SU-DHL-6 (cell line): ENCODE measurements at regions not wholly inside any gene's neighbourhood (a gene's known extent, or its start where the extent isn't known, plus 50 kb on each side); places are given as distances from the start of the nearest gene placed in this dataset.

Experiments used
- H2AFZ ChIP-seq: fragments of 200-600 bp; sonication (generic); 2 replicates; pipeline ENCODE4 v1.6.1; 2014; ENCODE audit warnings: low read depth, mild to moderate bottlenecking, moderate library complexity, mixed read lengths, antibody characterized with exemption, low read length; ENCODE audit not compliant: severe bottlenecking
- H3F3A ChIP-seq: fragments of 200-600 bp; shearing (Covaris generic); 2 replicates; pipeline ENCODE4 v1.6.0; 2016; ENCODE audit warnings: antibody characterized with exemption, mild to moderate bottlenecking; ENCODE audit not compliant: insufficient read depth
- H3K27ac ChIP-seq: fragments of 200-600 bp; sonication (generic); 2 replicates; pipeline ENCODE4 v1.5.1; 2016; ENCODE audit warnings: low read depth, mild to moderate bottlenecking, low read length, moderate library complexity, mixed read lengths
- H3K27me3 ChIP-seq: fragments of 200-600 bp; sonication (generic), shearing (Covaris generic); 2 replicates; pipeline ENCODE4 v1.6.0; 2014; ENCODE audit warnings: mild to moderate bottlenecking, low read length
- H3K36me3 ChIP-seq: fragments of 200-600 bp; sonication (generic); 2 replicates; pipeline ENCODE4 v1.6.1; 2014; ENCODE audit warnings: mild to moderate bottlenecking, low read length, mixed read lengths
- H3K4me2 ChIP-seq: fragments of 300-600, 200-600 bp; shearing (Covaris generic), sonication (generic); 2 replicates; pipeline ENCODE4 v1.6.0; 2014; ENCODE audit warnings: low read length, low read depth, mild to moderate bottlenecking; ENCODE audit not compliant: poor library complexity, severe bottlenecking
- H3K4me3 ChIP-seq: fragments of 200-600 bp; sonication (generic); 2 replicates; pipeline ENCODE4 v1.5.1; 2014; ENCODE audit warnings: antibody characterized with exemption, low read length, mild to moderate bottlenecking, mixed read lengths; ENCODE audit not compliant: insufficient read depth, poor library complexity, severe bottlenecking
- H3K79me2 ChIP-seq: fragments of 200-600 bp; sonication (generic); 2 replicates; pipeline ENCODE4 v1.6.1; 2014; ENCODE audit warnings: mild to moderate bottlenecking, low read length, moderate library complexity; ENCODE audit not compliant: insufficient read depth
- H3K9ac ChIP-seq: fragments of 200-600 bp; sonication (generic); 2 replicates; pipeline ENCODE4 v1.7.0; 2014; ENCODE audit warnings: mild to moderate bottlenecking, low read length
- H3K9me2 ChIP-seq: fragments of 200-600 bp; sonication (generic); replicated peaks from 2 replicates; pipeline ENCODE4 v1.6.1; 2014; ENCODE audit warnings: low read length; ENCODE audit not compliant: insufficient read depth
- H3K9me3 ChIP-seq: fragments of 200-600 bp; sonication (generic); 2 replicates; pipeline ENCODE4 v1.6.1; 2014; ENCODE audit warnings: low read length, mixed read lengths; ENCODE audit not compliant: insufficient read depth
- H4K20me1 ChIP-seq: fragments of 200-600 bp; sonication (generic); 2 replicates; pipeline ENCODE4 v1.6.1; 2014; ENCODE audit warnings: low read depth, mild to moderate bottlenecking, antibody characterized with exemption, low read length, moderate library complexity, mixed read lengths
- CTCF ChIP-seq: fragments of 200-600 bp; sonication (generic); IDR thresholded peaks from one replicate; pipeline ENCODE4 v1.5.1; 2017; ENCODE audit warnings: antibody characterized with exemption, mild to moderate bottlenecking, low read length, moderate library complexity; ENCODE audit not compliant: insufficient read depth, poor library complexity, severe bottlenecking
- EZH2phosphoT487 ChIP-seq: fragments of 200-600 bp; sonication (generic), shearing (Covaris generic); conservative IDR thresholded peaks from 2 replicates; pipeline ENCODE4 v1.6.1; 2018; ENCODE audit warnings: mild to moderate bottlenecking, antibody characterized with exemption, low read length, moderate library complexity, mixed read lengths

GRCh38 chr3:135771760-135772159 lies 193.8 kb upstream of the PPP2R3A start:
- Histone ChIP-seq H3K27me3 (no peaks in the 10 kb centered on the region), H3K79me2 (no peaks in the 10 kb centered on the region), H3F3A (no peaks in the 10 kb centered on the region), H2AFZ (no peak overlapping the region), H3K4me3 (no peak overlapping the region), H3K9me2 (no peaks in the 10 kb centered on the region), H3K4me2 (no peak overlapping the region), H3K9ac (no peak overlapping the region), H3K36me3 (no peaks in the 10 kb centered on the region), H4K20me1 (no peaks in the 10 kb centered on the region), H3K9me3 (no peaks in the 10 kb centered on the region), H3K27ac (no peak overlapping the region)
- TF ChIP-seq CTCF, result no peak
- TF ChIP-seq EZH2phosphoT487, result no peak

GRCh38 chr3:135779024-135779423 lies 186.5 kb upstream of the PPP2R3A start:
- no peaks in the 10 kb centered on the region for H4K20me1 ChIP-seq
- no peaks in the 10 kb centered on the region for H3K9me2 ChIP-seq

GRCh38 chr3:135779590-135780235 lies 185.8 kb upstream of the PPP2R3A start:
- Histone ChIP-seq H3K4me2 (no peak overlapping the region), H3K9ac (no peak overlapping the region), H3K27ac (no peak overlapping the region), H3K9me3 (no peaks in the 10 kb centered on the region), H3K4me3 (no peak overlapping the region), H4K20me1 (no peaks in the 10 kb centered on the region), H3K79me2 (no peaks in the 10 kb centered on the region), H2AFZ (no peak overlapping the region), H3K27me3 (no peaks in the 10 kb centered on the region), H3K36me3 (no peaks in the 10 kb centered on the region), H3F3A (no peaks in the 10 kb centered on the region), H3K9me2 (no peaks in the 10 kb centered on the region)
- no peak for TF ChIP-seq EZH2phosphoT487
- TF ChIP-seq CTCF, result no peak

More at GRCh38 chr3:135779024-135779423, 186.5 kb upstream of the PPP2R3A start:
- Histone ChIP-seq H3K9me3 (no peaks in the 10 kb centered on the region), H2AFZ (no peak overlapping the region), H3K36me3 (no peaks in the 10 kb centered on the region), H3K9ac (no peak overlapping the region), H3K79me2 (no peaks in the 10 kb centered on the region), H3K4me2 (no peak overlapping the region), H3K27ac (no peak overlapping the region), H3F3A (no peaks in the 10 kb centered on the region), H3K4me3 (no peak overlapping the region), H3K27me3 (no peaks in the 10 kb centered on the region)
- TF ChIP-seq EZH2phosphoT487, result no peak

- Histone ChIP-seq H3K9ac (no peak overlapping the region), H3K27me3 (no peaks in the 10 kb centered on the region), H3K79me2 (no peaks in the 10 kb centered on the region), H3K36me3 (no peaks in the 10 kb centered on the region), H3F3A (no peaks in the 10 kb centered on the region), H2AFZ (no peak overlapping the region), H3K9me3 (no peaks in the 10 kb centered on the region), H4K20me1 (no peaks in the 10 kb centered on the region), H3K4me3 (no peak overlapping the region), H3K9me2 (no peaks in the 10 kb centered on the region), H3K4me2 (no peak overlapping the region), H3K27ac (no peak overlapping the region)
- TF ChIP-seq CTCF (no peak), EZH2phosphoT487 (no peak)
Observed at GRCh38 chr3:135781026-135781815, 184.3 kb upstream of the PPP2R3A start.
